ENCODE measurements at regions not wholly inside any gene's neighbourhood (a gene's known extent, or its start where the extent isn't known, plus 50 kb on each side); places are given as distances from the start of the nearest gene placed in this dataset.

GRCh38 chr10:123552760-123553554 is 113.2 kb upstream of the GPR26 start:
- Histone ChIP-seq H3K27ac (no peak overlapping the region), H3K9me3 (no peaks in the 10 kb centered on the region), H3K36me3 (no peaks in the 10 kb centered on the region), H3K4me1 (no peaks in the 10 kb centered on the region), H3K27me3 (no peaks in the 10 kb centered on the region), H3K4me3 (no peak overlapping the region)
- DNase-seq (ENCODE audit: extremely low spot score in 2 of 2) = peak; percentile 44 to 70
- intact Hi-C loops (cut with DNase I) = no loop called here
- TF ChIP-seq POLR2AphosphoS5 (IDR thresholded peaks at IDR 0.05; ENCODE audit: insufficient read depth in 1 of 2, low read depth in 1 of 2) (no peak), POLR2A (IDR thresholded peaks at IDR 0.05) (no peak), CTCF (IDR thresholded peaks at IDR 0.05) (no peak)

GRCh38 chr10:123553810-123554430 is 112.2 kb upstream of the GPR26 start:
- Histone ChIP-seq H3K4me3 (no peak overlapping the region), H3K27ac (no peak overlapping the region), H3K36me3 (no peaks in the 10 kb centered on the region), H3K9me3 (no peaks in the 10 kb centered on the region), H3K4me1 (no peaks in the 10 kb centered on the region), H3K27me3 (no peaks in the 10 kb centered on the region)
- TF ChIP-seq POLR2AphosphoS5 (IDR thresholded peaks at IDR 0.05; ENCODE audit: insufficient read depth in 1 of 2, low read depth in 1 of 2) (no peak), CTCF (IDR thresholded peaks at IDR 0.05) (no peak), POLR2A (IDR thresholded peaks at IDR 0.05) (no peak)
- DNase-seq (ENCODE audit: extremely low spot score in 2 of 2) = peak; percentile 42 to 70
- intact Hi-C loops (cut with DNase I) = loop anchor here (2.0 kb wide), 1 partner anchor 421 kb away; no protein-coding TSS in a partner anchor

GRCh38 chr10:123554656-123555055 is 111.5 kb upstream of the GPR26 start:
- no peak overlapping the region for H3K27ac ChIP-seq
- no peaks in the 10 kb centered on the region for H3K4me1 ChIP-seq
- peak; percentile 12 to 70 for DNase-seq (ENCODE audit: extremely low spot score in 2 of 2)
- no peaks in the 10 kb centered on the region for H3K27me3 ChIP-seq
- no peaks in the 10 kb centered on the region for H3K36me3 ChIP-seq
- no peaks in the 10 kb centered on the region for H3K9me3 ChIP-seq
- no peak for TF ChIP-seq POLR2A (IDR thresholded peaks at IDR 0.05)
- no peak for TF ChIP-seq POLR2AphosphoS5 (IDR thresholded peaks at IDR 0.05; ENCODE audit: insufficient read depth in 1 of 2, low read depth in 1 of 2)
- no peak for TF ChIP-seq CTCF (IDR thresholded peaks at IDR 0.05)
- H3K4me3 ChIP-seq = no peak overlapping the region
- intact Hi-C loops (cut with DNase I) = loop anchor here (2.0 kb wide), 1 partner anchor 422 kb away; no protein-coding TSS in a partner anchor

- no peaks in the 10 kb centered on the region for H3K36me3 ChIP-seq
- peak; percentile 71 to 93 for DNase-seq (ENCODE audit: extremely low spot score in 2 of 2)
- intact Hi-C loops (cut with DNase I) = loop anchor here (2.0 kb wide), 1 partner anchor 423 kb away; no protein-coding TSS in a partner anchor
- H3K4me3 ChIP-seq = no peak overlapping the region
- no peak overlapping the region for H3K27ac ChIP-seq
- TF ChIP-seq CTCF (IDR thresholded peaks at IDR 0.05) (no peak), POLR2A (IDR thresholded peaks at IDR 0.05) (no peak), POLR2AphosphoS5 (IDR thresholded peaks at IDR 0.05; ENCODE audit: insufficient read depth in 1 of 2, low read depth in 1 of 2) (no peak)
- no peaks in the 10 kb centered on the region for H3K9me3 ChIP-seq
- no peaks in the 10 kb centered on the region for H3K27me3 ChIP-seq
- H3K4me1 ChIP-seq = no peaks in the 10 kb centered on the region
Observed at GRCh38 chr10:123555616-123556015, 110.5 kb upstream of the GPR26 start.

- Histone ChIP-seq H3K36me3 (no peaks in the 10 kb centered on the region), H3K9me3 (no peaks in the 10 kb centered on the region), H3K27me3 (no peaks in the 10 kb centered on the region), H3K27ac (no peak overlapping the region), H3K4me3 (no peak overlapping the region), H3K4me1 (no peaks in the 10 kb centered on the region)
- TF ChIP-seq POLR2A (IDR thresholded peaks at IDR 0.05) (no peak), CTCF (IDR thresholded peaks at IDR 0.05) (no peak), POLR2AphosphoS5 (IDR thresholded peaks at IDR 0.05; ENCODE audit: insufficient read depth in 1 of 2, low read depth in 1 of 2) (no peak)
- DNase-seq (ENCODE audit: extremely low spot score in 2 of 2) = peak; percentile 7 to 72
- intact Hi-C loops (cut with DNase I) = no loop called here
Observed at GRCh38 chr10:123556049-123556448, 110.1 kb upstream of the GPR26 start.

Measured in vagina (tissue), 2 donors.